WTC11 (cell line): ENCODE measurements at regions not wholly inside any gene's neighbourhood (a gene's known extent, or its start where the extent isn't known, plus 50 kb on each side); places are given as distances from the start of the nearest gene placed in this dataset.

ENCODE experiments used
- ELF4 ChIP-seq: sonication (generic); formaldehyde crosslinking; IDR thresholded peaks from 2 replicates; pipeline ENCODE4 v1.8.1; 2022; ENCODE audit warnings: low read depth, mild to moderate bottlenecking, moderate library complexity, missing genetic modification reagents
- NFYB ChIP-seq: sonication (generic); formaldehyde crosslinking; conservative IDR thresholded peaks from 2 replicates; pipeline ENCODE4 v1.8.0; 2022; ENCODE audit warnings: low read depth, missing genetic modification reagents
- ZNF121 ChIP-seq: sonication (generic); formaldehyde crosslinking; IDR thresholded peaks from 2 replicates; pipeline ENCODE4 v1.8.0; 2023; ENCODE audit warnings: missing genetic modification reagents
- ZNF396 ChIP-seq: fragments of 250-450 bp; sonication (Bioruptor Pico); IDR thresholded peaks from 2 replicates; pipeline ENCODE4 v1.8.0; 2021; ENCODE audit warnings: mild to moderate bottlenecking, moderate library complexity, borderline replicate concordance
- TF ChIP-seq, protein P1 (sequence below): sonication (generic); formaldehyde crosslinking; IDR thresholded peaks from 2 replicates; pipeline ENCODE4 v1.8.1; 2023; ENCODE audit warnings: mild to moderate bottlenecking, missing genetic modification reagents, moderate library complexity
- TF ChIP-seq, protein P2 (sequence below): fragments of 200-600 bp; IDR thresholded peaks from 2 replicates; pipeline ENCODE4 v1.8.0; 2022; ENCODE audit warnings: antibody characterized with exemption
- TF ChIP-seq, protein P3 (sequence below): sonication (generic); formaldehyde crosslinking; IDR thresholded peaks from 2 replicates; pipeline ENCODE4 v1.8.0; 2022; ENCODE audit warnings: mild to moderate bottlenecking, missing genetic modification reagents

DNA sequence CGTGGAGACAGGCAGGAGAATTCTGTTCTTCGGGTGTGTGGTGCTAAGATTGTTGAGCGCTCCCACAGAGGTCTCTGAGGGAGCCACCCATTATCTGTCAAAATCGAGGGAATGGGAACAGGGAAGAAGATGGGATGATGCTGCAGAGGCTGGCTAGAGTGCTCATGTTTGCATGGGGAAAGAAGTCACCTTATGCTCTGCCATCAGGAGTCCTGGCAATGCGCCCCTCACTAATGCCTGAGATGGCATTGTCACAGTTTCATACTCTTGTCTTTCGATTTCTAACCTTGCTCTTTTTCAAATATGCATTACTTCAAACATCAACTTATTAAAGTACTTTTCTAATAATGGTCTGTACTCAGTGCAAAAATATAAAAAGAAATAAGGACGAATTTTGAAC lies 463.3 kb upstream of the CELF4 start:
- TF ChIP-seq, protein P1, sequence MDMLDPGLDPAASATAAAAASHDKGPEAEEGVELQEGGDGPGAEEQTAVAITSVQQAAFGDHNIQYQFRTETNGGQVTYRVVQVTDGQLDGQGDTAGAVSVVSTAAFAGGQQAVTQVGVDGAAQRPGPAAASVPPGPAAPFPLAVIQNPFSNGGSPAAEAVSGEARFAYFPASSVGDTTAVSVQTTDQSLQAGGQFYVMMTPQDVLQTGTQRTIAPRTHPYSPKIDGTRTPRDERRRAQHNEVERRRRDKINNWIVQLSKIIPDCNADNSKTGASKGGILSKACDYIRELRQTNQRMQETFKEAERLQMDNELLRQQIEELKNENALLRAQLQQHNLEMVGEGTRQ (CRISPR knock-in tag): no peak
- TF ChIP-seq ELF4 (CRISPR knock-in tag) (no peak), ZNF396 (CRISPR knock-in tag) (no peak), ZNF121 (CRISPR knock-in tag) (no peak), NFYB (CRISPR knock-in tag) (no peak)
- TF ChIP-seq, protein P2, sequence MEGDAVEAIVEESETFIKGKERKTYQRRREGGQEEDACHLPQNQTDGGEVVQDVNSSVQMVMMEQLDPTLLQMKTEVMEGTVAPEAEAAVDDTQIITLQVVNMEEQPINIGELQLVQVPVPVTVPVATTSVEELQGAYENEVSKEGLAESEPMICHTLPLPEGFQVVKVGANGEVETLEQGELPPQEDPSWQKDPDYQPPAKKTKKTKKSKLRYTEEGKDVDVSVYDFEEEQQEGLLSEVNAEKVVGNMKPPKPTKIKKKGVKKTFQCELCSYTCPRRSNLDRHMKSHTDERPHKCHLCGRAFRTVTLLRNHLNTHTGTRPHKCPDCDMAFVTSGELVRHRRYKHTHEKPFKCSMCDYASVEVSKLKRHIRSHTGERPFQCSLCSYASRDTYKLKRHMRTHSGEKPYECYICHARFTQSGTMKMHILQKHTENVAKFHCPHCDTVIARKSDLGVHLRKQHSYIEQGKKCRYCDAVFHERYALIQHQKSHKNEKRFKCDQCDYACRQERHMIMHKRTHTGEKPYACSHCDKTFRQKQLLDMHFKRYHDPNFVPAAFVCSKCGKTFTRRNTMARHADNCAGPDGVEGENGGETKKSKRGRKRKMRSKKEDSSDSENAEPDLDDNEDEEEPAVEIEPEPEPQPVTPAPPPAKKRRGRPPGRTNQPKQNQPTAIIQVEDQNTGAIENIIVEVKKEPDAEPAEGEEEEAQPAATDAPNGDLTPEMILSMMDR: no peak
- TF ChIP-seq, protein P3, sequence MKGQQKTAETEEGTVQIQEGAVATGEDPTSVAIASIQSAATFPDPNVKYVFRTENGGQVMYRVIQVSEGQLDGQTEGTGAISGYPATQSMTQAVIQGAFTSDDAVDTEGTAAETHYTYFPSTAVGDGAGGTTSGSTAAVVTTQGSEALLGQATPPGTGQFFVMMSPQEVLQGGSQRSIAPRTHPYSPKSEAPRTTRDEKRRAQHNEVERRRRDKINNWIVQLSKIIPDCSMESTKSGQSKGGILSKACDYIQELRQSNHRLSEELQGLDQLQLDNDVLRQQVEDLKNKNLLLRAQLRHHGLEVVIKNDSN (CRISPR knock-in tag): no peak
